ENCODE measurements at regions not wholly inside any gene's neighbourhood (a gene's known extent, or its start where the extent isn't known, plus 50 kb on each side); places are given as distances from the start of the nearest gene placed in this dataset.

DNA sequence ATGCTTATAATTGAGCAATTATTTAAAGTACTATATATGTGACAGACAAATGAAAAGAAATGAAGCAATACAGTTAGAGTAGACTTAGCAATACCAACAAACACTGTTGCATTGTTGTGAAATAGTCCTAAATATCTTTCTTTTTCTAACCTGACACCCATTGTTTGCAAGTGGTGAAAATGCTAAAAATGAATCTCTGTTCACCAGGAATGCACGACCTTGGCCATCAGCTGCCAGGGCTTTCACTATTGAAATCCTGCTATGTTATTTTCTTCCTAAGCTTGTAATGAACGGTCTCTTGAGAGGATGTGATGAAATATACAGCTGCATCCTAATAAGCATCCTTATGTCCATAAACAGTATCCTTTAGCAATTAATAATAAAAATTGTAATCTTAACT, 136.2 kb upstream of the MGAT5 start:
- TF ChIP-seq CTCF (IDR thresholded peaks at IDR 0.05; ENCODE audit: borderline replicate concordance, extremely low read depth, insufficient read depth): no peak
- H3K4me1 ChIP-seq (ENCODE audit: control insufficient read depth in 2 of 3, insufficient read depth in 2 of 3, low read depth in 1 of 3, low read length in 3 of 3): peaks cover 0 to 10% (median 3%) of the 10 kb centered on the region in 3 donors
- H3K9me3 ChIP-seq (ENCODE audit: control insufficient read depth in 2 of 3, insufficient read depth in 1 of 3, low read length in 3 of 3): no peaks in the 10 kb centered on the region
- H3K36me3 ChIP-seq (ENCODE audit: control insufficient read depth in 2 of 3, insufficient read depth in 3 of 3, low read length in 3 of 3): no peaks in the 10 kb centered on the region
- FAIRE-seq (no peak), DNase-seq (no peak)
- intact Hi-C loops (cut with DNase I): loop anchor here (10.0 kb wide), 1 partner anchor 297 kb away; no protein-coding TSS in a partner anchor
- no peak overlapping the region for H3K4me3 ChIP-seq (ENCODE audit: low read length in 3 of 3)
- H3K9ac ChIP-seq (ENCODE audit: low read length in 3 of 3): no peak overlapping the region
- H3K27ac ChIP-seq (ENCODE audit: low read depth in 2 of 2, low read length in 2 of 2): no peak overlapping the region
- H3K27me3 ChIP-seq (ENCODE audit: control insufficient read depth, insufficient read depth, low read length): no peaks in the 10 kb centered on the region

- DNase-seq: peak; percentile 77 to 95 (median 89)
- Histone ChIP-seq H3K9me3 (ENCODE audit: control insufficient read depth in 2 of 3, insufficient read depth in 1 of 3, low read length in 3 of 3) (no peaks in the 10 kb centered on the region), H3K36me3 (ENCODE audit: control insufficient read depth in 2 of 3, insufficient read depth in 3 of 3, low read length in 3 of 3) (no peaks in the 10 kb centered on the region), H3K9ac (ENCODE audit: low read length in 3 of 3) (no peak overlapping the region), H3K4me3 (ENCODE audit: low read length in 3 of 3) (no peak overlapping the region), H3K27ac (ENCODE audit: low read depth in 2 of 2, low read length in 2 of 2) (peak overlapping the region in 1 of 2 donors; percentile 25), H3K4me1 (ENCODE audit: control insufficient read depth in 2 of 3, insufficient read depth in 2 of 3, low read depth in 1 of 3, low read length in 3 of 3) (peaks cover 0 to 15% (median 3%) of the 10 kb centered on the region in 3 donors), H3K27me3 (ENCODE audit: control insufficient read depth, insufficient read depth, low read length) (no peaks in the 10 kb centered on the region)
- TF ChIP-seq CTCF (IDR thresholded peaks at IDR 0.05; ENCODE audit: borderline replicate concordance, extremely low read depth, insufficient read depth): peak; percentile 93
- intact Hi-C loops (cut with DNase I): loop anchor here (10.0 kb wide), 1 partner anchor 296 kb away; no protein-coding TSS in a partner anchor
- FAIRE-seq: peak; percentile 49
Observed at GRCh38 chr2:134118279-134119116, 135.4 kb upstream of the MGAT5 start.

DNA sequence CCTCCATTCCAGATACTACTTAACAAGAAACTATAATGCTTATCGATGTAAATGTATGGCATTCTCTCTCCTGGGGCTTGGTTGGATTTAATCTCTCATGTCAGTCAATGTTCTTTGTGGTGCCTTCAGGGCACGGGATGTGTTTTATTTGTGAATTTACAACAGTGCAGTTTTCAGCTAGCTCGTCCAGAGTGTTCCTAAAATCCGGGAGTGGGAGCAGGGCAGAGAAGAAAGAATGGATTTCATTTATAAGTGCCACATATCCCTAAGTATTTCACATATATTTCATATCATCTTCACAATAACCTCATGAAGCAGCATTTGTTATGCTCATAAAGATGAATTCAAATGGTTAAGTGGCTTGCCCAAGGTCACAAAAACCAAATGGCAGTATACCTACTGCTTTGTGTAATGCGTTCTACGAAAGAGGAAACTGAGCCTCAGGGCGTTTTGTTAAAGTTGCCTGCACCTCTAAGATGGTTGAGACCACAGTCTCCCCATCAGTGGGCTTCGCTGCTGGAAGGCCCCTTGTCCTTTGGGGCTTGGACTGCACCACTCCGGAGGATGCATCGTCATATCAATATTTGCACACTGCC, 134.7 kb upstream of the MGAT5 start:
- peak overlapping the region; percentile 31 to 71 (median 65) for H3K4me3 ChIP-seq (ENCODE audit: low read length in 3 of 3)
- no peak for TF ChIP-seq CTCF (IDR thresholded peaks at IDR 0.05; ENCODE audit: borderline replicate concordance, extremely low read depth, insufficient read depth)
- no peaks in the 10 kb centered on the region for H3K27me3 ChIP-seq (ENCODE audit: control insufficient read depth, insufficient read depth, low read length)
- intact Hi-C loops (cut with DNase I): loop anchor here (10.0 kb wide), 1 partner anchor 296 kb away; no protein-coding TSS in a partner anchor
- H3K4me1 ChIP-seq (ENCODE audit: control insufficient read depth in 2 of 3, insufficient read depth in 2 of 3, low read depth in 1 of 3, low read length in 3 of 3): peaks cover 3 to 16% (median 6%) of the 10 kb centered on the region in 3 donors
- H3K9me3 ChIP-seq (ENCODE audit: control insufficient read depth in 2 of 3, insufficient read depth in 1 of 3, low read length in 3 of 3): no peaks in the 10 kb centered on the region
- H3K36me3 ChIP-seq (ENCODE audit: control insufficient read depth in 2 of 3, insufficient read depth in 3 of 3, low read length in 3 of 3): no peaks in the 10 kb centered on the region
- DNase-seq (no peak), FAIRE-seq (no peak)
- peak overlapping the region in 1 of 3 donors; percentile 3 for H3K9ac ChIP-seq (ENCODE audit: low read length in 3 of 3)
- H3K27ac ChIP-seq (ENCODE audit: low read depth in 2 of 2, low read length in 2 of 2): no peak overlapping the region
